ENCODE measurements at regions not wholly inside any gene's neighbourhood (a gene's known extent, or its start where the extent isn't known, plus 50 kb on each side); places are given as distances from the start of the nearest gene placed in this dataset.

GRCh38 chr4:14834382-14834781 is 167.9 kb upstream of the CPEB2 start:
- TF ChIP-seq CTCF (IDR thresholded peaks at IDR 0.05), result no peak
- TF ChIP-seq POLR2A (IDR thresholded peaks at IDR 0.05), result no peak

Data from adrenal gland (tissue), 5 donors.